ENCODE measurements at regions not wholly inside any gene's neighbourhood (a gene's known extent, or its start where the extent isn't known, plus 50 kb on each side); places are given as distances from the start of the nearest gene placed in this dataset.

- Histone ChIP-seq H3K9me3 (ENCODE audit: insufficient read depth, low read length) (no peaks in the 10 kb centered on the region), H3K4me2 (ENCODE audit: low read depth, low read length, poor library complexity, severe bottlenecking) (no peak overlapping the region), H3K9me2 (replicated peaks; ENCODE audit: insufficient read depth, low read length) (no peaks in the 10 kb centered on the region), H3K79me2 (ENCODE audit: insufficient read depth, low read length) (no peaks in the 10 kb centered on the region), H2AFZ (ENCODE audit: low read depth, low read length, severe bottlenecking) (no peak overlapping the region), H3K36me3 (ENCODE audit: low read length) (no peaks in the 10 kb centered on the region), H4K20me1 (ENCODE audit: low read depth, low read length) (no peaks in the 10 kb centered on the region), H3K4me3 (ENCODE audit: insufficient read depth, low read length, poor library complexity, severe bottlenecking) (no peak overlapping the region), H3F3A (ENCODE audit: insufficient read depth) (no peaks in the 10 kb centered on the region), H3K9ac (ENCODE audit: low read length) (no peak overlapping the region), H3K27ac (ENCODE audit: low read depth, low read length) (no peak overlapping the region), H3K27me3 (ENCODE audit: low read length) (no peaks in the 10 kb centered on the region)
- TF ChIP-seq EZH2phosphoT487 (conservative IDR thresholded peaks at IDR 0.05; ENCODE audit: low read length) (no peak), CTCF (IDR thresholded peaks at IDR 0.05; ENCODE audit: insufficient read depth, low read length, poor library complexity, severe bottlenecking) (no peak)
Measured at GRCh38 chr20:50276119-50277063, 85.8 kb downstream of the CEBPB start.

- Histone ChIP-seq H3K36me3 (ENCODE audit: low read length) (no peaks in the 10 kb centered on the region), H3K9ac (ENCODE audit: low read length) (no peak overlapping the region), H3K9me3 (ENCODE audit: insufficient read depth, low read length) (no peaks in the 10 kb centered on the region), H3K79me2 (ENCODE audit: insufficient read depth, low read length) (no peaks in the 10 kb centered on the region), H3F3A (ENCODE audit: insufficient read depth) (no peaks in the 10 kb centered on the region), H4K20me1 (ENCODE audit: low read depth, low read length) (no peaks in the 10 kb centered on the region), H3K9me2 (replicated peaks; ENCODE audit: insufficient read depth, low read length) (no peaks in the 10 kb centered on the region), H2AFZ (ENCODE audit: low read depth, low read length, severe bottlenecking) (no peak overlapping the region), H3K4me3 (ENCODE audit: insufficient read depth, low read length, poor library complexity, severe bottlenecking) (no peak overlapping the region), H3K4me2 (ENCODE audit: low read depth, low read length, poor library complexity, severe bottlenecking) (no peak overlapping the region), H3K27me3 (ENCODE audit: low read length) (no peaks in the 10 kb centered on the region), H3K27ac (ENCODE audit: low read depth, low read length) (no peak overlapping the region)
- TF ChIP-seq EZH2phosphoT487 (conservative IDR thresholded peaks at IDR 0.05; ENCODE audit: low read length) = no peak
- TF ChIP-seq CTCF (IDR thresholded peaks at IDR 0.05; ENCODE audit: insufficient read depth, low read length, poor library complexity, severe bottlenecking) = no peak
Measured at GRCh38 chr20:50277064-50277415, 86.4 kb downstream of the CEBPB start.

GRCh38 chr20:50277460-50278376 lies 87.1 kb downstream of the CEBPB start:
- Histone ChIP-seq H2AFZ (ENCODE audit: low read depth, low read length, severe bottlenecking) (no peak overlapping the region), H3K9me3 (ENCODE audit: insufficient read depth, low read length) (no peaks in the 10 kb centered on the region), H3K4me3 (ENCODE audit: insufficient read depth, low read length, poor library complexity, severe bottlenecking) (no peak overlapping the region), H3K4me2 (ENCODE audit: low read depth, low read length, poor library complexity, severe bottlenecking) (no peak overlapping the region), H3K9me2 (replicated peaks; ENCODE audit: insufficient read depth, low read length) (no peaks in the 10 kb centered on the region), H3K36me3 (ENCODE audit: low read length) (no peaks in the 10 kb centered on the region), H3F3A (ENCODE audit: insufficient read depth) (no peaks in the 10 kb centered on the region), H3K9ac (ENCODE audit: low read length) (no peak overlapping the region), H3K27me3 (ENCODE audit: low read length) (no peaks in the 10 kb centered on the region), H4K20me1 (ENCODE audit: low read depth, low read length) (no peaks in the 10 kb centered on the region), H3K79me2 (ENCODE audit: insufficient read depth, low read length) (no peaks in the 10 kb centered on the region), H3K27ac (ENCODE audit: low read depth, low read length) (no peak overlapping the region)
- TF ChIP-seq CTCF (IDR thresholded peaks at IDR 0.05; ENCODE audit: insufficient read depth, low read length, poor library complexity, severe bottlenecking) (no peak), EZH2phosphoT487 (conservative IDR thresholded peaks at IDR 0.05; ENCODE audit: low read length) (no peak)

Data from SU-DHL-6 (cell line).